HG02938 (cell line): ENCODE measurements at regions not wholly inside any gene's neighbourhood (a gene's known extent, or its start where the extent isn't known, plus 50 kb on each side); places are given as distances from the start of the nearest gene placed in this dataset.

ENCODE experiments used
- ATAC-seq: cut with Tn5 transposase; IDR thresholded peaks from one replicate; pipeline ENCODE4 v1.9.1; 2021; ENCODE audit warnings: mild to moderate bottlenecking, moderate library complexity; ENCODE audit not compliant: unreplicated experiment

DNA sequence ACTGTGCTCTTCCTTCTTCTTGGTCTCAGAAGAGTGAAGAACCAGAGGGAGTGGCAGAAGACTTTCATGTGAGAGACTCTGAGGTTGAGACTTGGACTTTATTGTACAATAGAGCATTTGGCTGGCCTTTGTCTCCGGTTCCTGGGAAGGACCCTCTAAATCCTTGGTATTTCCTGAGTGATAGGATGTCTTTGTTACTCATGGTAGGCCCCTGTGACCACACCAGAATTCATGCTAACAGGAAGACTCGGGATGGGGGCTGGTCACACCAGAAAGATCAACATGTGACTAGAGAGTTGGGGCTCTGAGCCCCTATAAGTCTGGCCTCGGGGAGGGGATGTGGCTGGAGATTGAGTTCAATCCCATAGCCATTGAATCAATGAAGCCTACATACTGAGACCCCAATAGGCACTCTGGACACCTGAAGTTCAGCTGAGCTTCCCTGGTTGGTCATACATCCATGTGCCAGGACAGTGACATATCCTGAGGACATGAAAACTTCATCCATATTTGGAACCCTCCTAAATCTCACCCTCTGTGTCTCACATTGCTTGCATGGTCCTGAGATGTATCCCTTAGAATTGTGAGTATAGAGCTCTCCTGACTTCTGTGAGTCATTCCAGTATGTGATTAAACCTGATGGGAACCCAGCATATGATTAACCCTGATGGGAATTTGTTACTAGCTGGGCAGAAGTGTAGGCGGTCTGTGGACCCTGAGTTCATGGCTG, 201.7 kb downstream of the GADD45G start:
- ATAC-seq: no peak

- no peak for ATAC-seq
These were observed 202.2 kb downstream of the GADD45G start for GRCh38 chr9:89807101-89807395.

DNA sequence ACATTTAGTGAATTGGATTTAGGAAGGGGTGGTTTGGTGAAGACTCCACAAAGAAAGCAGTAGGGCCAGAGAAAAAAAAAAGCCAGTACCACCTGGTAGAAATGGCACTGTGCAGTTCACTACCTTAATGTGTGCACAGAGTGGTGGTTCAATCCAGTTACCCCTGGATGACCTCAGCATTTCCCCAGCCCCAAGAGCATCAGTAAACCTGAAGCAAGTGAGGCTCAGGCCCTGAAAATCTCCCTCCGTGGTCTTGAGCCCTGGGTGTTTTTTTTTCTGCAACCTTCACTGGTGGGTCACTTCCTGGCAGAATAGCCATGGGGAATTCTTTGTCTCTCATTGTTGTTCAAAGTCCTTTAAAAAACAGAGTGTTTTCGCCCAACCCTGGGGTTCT, 202.9 kb downstream of the GADD45G start:
- no peak for ATAC-seq

GRCh38 chr9:89808076-89808755, 203.4 kb downstream of the GADD45G start:
- no peak for ATAC-seq

DNA sequence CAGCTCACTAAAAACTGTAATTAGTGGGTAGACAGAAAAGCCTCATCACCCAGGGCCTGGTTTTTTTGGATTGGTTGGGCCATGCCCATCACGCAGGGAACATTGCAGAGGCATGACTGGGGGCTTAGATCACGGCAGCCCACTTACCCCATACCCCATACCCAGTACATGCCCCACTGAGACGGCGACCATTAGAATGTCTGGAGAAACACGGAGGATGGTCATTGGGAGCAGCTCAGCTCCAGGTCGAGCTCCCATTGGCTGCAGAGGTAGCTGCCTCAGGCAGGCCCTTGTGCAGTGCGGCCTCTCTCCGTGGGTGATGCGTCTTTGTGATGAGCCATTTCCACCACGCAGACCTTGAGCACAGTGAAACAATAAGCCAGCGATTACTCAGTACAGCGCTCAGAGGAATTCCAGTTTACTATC, 204.0 kb downstream of the GADD45G start:
- no peak for ATAC-seq

- no peak for ATAC-seq
These were observed 205.6 kb downstream of the GADD45G start for GRCh38 chr9:89810431-89810830.

- no peak for ATAC-seq
These were observed 206.5 kb downstream of the GADD45G start for GRCh38 chr9:89811356-89811755.

DNA sequence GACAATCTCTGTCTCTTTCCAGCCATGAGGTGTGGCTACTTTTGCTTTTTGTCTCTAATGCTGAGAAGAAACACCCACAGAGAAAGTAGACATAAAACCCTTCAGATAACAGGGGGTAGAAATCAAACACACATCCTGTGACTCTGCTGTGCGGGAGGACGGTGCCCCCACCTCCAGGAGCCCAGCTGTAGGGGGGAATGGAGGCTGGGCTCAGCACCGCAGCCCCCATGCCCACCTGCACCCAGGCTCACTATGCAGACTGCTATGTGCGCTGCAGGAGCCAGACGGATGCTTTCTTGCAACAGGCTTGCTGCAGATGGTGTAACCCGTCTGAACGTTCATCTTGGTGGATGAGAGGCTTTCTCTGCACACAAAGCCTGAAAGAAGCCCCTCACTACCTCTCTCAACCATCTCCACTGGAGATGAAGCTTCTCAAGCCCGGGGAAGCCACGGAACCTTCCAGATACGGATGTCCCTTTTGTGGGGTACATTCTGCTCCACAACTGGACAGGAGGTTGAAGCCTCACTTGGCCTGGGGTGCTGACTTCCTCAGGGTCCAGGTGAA, 207.2 kb downstream of the GADD45G start:
- ATAC-seq: no peak

- no peak for ATAC-seq
These were observed 207.9 kb downstream of the GADD45G start for GRCh38 chr9:89812556-89813181.

- ATAC-seq: no peak
These were observed 208.7 kb downstream of the GADD45G start for GRCh38 chr9:89813482-89813881.

DNA sequence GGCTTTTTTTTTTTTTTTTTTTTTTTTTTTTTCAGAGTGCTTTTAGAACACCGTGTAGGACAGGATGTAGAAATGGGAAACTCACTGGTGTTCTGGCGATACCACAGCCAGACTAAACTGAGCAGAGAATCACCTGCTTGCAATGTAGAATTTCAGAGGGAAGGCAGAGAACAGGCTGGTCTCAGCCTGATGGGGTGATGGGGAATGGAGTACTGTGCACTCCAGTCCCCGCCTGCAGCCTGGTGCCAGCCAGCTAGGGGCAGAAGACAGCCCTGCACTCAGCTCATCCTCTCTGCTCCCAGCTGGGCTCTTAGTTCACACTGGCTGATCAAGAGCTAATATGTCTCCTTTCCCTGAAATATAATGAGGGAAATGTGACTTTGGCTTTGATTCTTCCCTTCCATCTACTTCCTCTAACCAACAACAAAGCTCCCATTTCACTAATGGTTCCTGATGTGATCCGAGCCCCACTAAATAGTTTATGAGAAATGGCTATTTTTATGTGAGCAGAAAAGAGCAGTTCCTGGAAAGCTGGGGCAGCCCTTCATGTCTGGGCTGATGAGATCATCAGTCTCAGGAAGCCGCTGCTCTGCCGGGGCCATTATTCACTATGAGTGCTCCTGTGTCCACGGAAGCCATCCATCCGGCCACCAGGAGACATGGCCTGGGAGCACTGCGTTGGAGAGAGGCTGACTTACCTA, 209.7 kb downstream of the GADD45G start:
- no peak for ATAC-seq

DNA sequence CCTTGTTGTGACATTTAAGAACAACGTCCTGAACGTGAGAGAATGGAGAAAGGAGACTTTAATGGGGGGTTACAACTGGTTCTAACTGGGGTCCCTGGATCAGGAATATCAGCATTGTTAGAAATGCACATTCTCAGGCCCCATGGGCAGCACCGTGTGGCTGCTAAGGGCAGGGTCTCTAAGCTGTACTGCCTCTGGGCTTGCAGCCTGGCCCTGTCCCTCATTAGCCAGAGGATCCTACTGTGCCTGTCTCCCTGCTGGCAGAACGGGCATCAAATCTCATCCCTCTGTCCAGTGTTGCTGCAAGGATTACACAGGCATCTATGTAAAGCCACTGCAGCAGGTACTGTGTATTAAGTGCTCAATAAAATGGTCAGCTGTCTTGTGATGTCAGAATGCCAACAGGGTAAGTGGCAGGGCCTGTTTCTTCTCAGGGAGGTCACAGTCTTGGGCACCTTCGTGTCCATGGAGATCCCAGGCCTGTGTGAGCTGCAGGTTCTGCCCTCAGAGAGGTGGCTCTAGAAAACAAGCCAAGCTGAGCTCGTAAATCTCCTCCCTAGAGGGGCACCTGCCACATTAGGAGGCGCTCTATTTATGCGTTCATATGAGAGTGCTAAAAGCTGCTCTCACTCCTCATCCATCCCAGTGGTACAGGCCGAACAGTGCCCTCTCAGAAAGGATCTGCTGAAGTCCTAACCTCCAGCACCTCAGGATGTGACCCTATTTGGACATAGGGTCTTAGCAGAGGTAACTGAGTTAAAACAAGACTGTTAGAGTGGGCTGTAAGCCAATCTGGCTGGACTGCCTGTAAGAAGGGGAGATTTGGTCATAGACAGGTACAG, 210.5 kb downstream of the GADD45G start:
- ATAC-seq: peak; percentile 33

- peak; percentile 84 for ATAC-seq
These were observed 211.2 kb downstream of the GADD45G start for GRCh38 chr9:89815903-89816573.

DNA sequence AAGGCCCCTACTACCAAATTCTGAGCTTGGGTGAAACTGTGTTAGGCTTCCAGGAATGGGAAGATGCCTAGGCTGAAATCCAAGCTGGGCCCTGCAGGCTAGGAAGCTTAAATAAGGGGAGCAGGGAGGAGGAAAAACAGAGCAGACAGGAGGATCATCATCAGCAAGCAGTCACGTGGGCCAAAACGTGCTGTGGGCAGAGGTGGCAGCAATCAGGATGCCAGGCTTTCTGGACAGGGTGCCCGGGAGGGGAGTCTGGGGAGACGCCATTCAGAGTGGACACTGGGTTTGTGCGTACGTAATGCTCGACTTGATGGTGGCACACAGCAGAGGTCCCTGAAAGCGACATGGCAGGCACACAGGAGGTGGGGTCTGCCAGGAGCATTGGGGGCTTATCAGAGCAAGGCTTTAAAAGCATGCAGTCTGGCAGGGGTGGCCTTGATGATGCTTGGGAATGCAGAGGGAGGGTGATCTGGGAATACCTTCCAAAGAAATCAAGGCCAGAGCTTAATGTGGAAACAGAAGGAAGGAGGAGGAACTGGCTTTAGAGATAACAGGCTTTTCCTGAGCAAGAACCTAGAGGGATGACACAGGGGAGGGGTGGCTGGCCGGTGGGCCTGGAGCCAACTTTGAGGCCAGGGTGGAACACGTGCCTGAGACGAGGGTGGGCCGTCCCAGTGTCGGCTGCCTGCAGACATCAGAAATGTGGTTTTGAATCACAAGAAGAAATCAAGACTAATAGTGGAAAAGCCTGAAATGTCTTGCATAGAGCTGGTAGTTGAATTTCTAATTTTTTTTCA, 212.5 kb downstream of the GADD45G start:
- ATAC-seq: no peak

DNA sequence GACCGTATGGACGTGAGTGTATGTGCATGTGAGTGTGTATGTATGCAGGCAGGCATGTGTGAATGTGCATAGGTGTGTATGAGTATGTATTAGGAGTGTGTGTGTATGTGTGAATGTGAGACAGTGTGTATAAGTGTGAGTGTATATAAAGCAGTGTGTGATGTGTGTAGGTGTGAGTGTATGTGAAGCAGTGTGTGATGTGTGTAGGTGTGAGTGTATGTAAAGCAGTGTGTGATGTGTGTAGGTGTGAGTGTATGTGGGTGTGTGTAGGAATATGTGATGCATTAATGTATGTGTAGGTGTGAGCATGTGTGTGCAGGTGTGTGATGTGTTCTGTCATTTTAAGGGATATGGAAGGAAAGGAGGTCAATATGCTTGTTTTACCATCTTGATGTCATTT, 215.5 kb downstream of the GADD45G start:
- no peak for ATAC-seq

DNA sequence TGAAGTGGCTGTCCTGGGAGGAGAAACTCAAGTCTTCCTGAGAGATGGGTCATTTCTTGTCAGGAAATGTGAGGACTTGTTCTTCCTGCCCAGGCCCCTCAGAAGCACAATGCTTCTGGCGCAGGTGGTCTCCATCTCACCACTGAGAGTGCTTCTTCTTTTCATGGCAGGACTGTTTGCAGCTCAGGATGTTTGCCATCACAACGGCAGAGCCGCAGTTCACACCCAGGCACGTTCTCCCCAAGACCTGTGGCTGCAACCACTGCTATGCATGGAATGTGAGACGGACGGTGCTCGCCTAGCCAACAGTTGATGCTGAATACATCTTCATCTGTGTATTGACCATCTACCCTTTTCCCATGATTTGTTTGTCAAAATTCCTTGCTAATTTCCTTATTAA, 216.3 kb downstream of the GADD45G start:
- ATAC-seq: no peak

- ATAC-seq: no peak
These were observed 218.2 kb downstream of the GADD45G start for GRCh38 chr9:89822996-89823395.

DNA sequence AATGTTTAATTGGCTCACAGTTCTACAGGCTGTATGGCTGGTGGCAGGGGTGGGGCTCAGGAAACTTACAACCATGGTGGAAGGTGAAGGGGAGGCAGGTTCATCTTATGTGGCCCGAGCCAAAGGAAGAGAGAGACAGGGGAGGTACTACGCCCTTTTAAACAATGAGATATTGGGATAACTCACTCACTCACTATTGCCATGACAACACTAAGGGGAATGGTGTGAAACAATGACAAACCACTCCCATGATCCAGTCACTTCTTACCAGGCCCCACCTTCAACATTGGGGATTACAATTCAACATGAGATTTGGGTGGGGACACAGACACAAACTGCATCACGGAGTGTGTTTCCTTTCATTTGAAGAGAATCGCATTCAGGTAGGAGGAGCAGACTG, 220.9 kb downstream of the GADD45G start:
- no peak for ATAC-seq

DNA sequence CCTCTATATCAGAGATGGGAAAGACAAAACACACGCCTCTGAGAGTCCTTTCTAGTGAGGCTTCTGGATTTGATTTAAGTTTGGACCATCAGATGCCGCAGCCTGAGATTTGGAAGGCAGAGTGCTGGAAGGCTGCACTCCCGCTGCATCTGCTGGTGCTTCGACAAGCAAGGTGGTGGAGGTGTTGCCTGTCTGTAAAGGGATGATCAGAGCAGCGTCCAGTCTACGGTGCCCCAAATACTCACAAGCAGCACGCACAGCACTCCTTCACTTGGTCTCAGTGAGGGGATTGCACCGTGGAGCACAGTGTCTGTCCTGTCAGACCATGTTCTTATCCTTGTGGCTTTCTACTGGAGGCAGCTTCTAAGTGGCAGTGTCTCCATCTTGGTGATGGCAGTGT, 221.4 kb downstream of the GADD45G start:
- ATAC-seq: no peak
